H1 (cell line): ENCODE measurements at regions not wholly inside any gene's neighbourhood (a gene's known extent, or its start where the extent isn't known, plus 50 kb on each side); places are given as distances from the start of the nearest gene placed in this dataset.
"Not testable (repeated sequence)": the region's sequence is repeated elsewhere in the genome, so short reads cannot be mapped to it uniquely, and the experiment has no call there.

Experiments used
- CTCF ChIA-PET: fragments of 300-600 bp; sonication (Branson Sonifier 250); formaldehyde crosslinking; loops from one replicate; lab custom pipeline; 2021; ENCODE audit not compliant: partially characterized antibody; lab: Charles Lee
- POLR2A ChIA-PET: fragments of 300-600 bp; sonication (Branson Sonifier 250); formaldehyde crosslinking; loops from one replicate; lab custom pipeline; 2021; ENCODE audit warnings: inconsistent platforms; ENCODE audit not compliant: partially characterized antibody; lab: Charles Lee
- DNase-seq, 2 experiments: peaks; one replicate each; pipeline versions ENCODE4 v3.0.0 to v3.0.0-alpha.2; 2010 to 2022; ENCODE audit warnings: low spot score in 2 of 2, low read depth in 1 of 2, mixed read lengths in 1 of 2
- FAIRE-seq: peaks from 2 replicates; lab custom pipeline; 2011; peaks lifted over from hg19 to GRCh38; lab: Jason Lieb, UNC
- H2AFZ ChIP-seq: 2 replicates; pipeline ENCODE4 v1.8.1; 2012; ENCODE audit warnings: low read length, inconsistent platforms
- H2AK5ac ChIP-seq: 2 replicates; pipeline ENCODE4 v1.6.1; 2013; ENCODE audit warnings: low read depth, low read length
- H2BK120ac ChIP-seq: replicated peaks from 2 replicates; pipeline ENCODE3; 2013; ENCODE audit warnings: low read depth, low read length, inconsistent platforms
- H2BK12ac ChIP-seq: 2 replicates; pipeline ENCODE4 v1.6.1; 2013; ENCODE audit warnings: low read depth, low read length
- H2BK15ac ChIP-seq: 2 replicates; pipeline ENCODE4 v1.6.1; 2013; ENCODE audit warnings: low read length
- H2BK20ac ChIP-seq: 2 replicates; pipeline ENCODE4 v1.6.1; 2013; ENCODE audit warnings: low read length
- H2BK5ac ChIP-seq: 2 replicates; pipeline ENCODE4 v1.6.1; 2013; ENCODE audit warnings: low read depth, low read length
- H3K14ac ChIP-seq: 2 replicates; pipeline ENCODE4 v1.6.1; 2013; ENCODE audit warnings: inconsistent platforms; ENCODE audit not compliant: insufficient read length
- H3K18ac ChIP-seq: 2 replicates; pipeline ENCODE4 v1.6.1; 2013; ENCODE audit warnings: low read length; ENCODE audit errors: extremely low read depth
- H3K23ac ChIP-seq: 2 replicates; pipeline ENCODE4 v1.6.1; 2013; ENCODE audit warnings: inconsistent platforms; ENCODE audit not compliant: insufficient read length
- H3K23me2 ChIP-seq: 2 replicates; pipeline ENCODE4 v1.6.1; 2013; ENCODE audit warnings: low read depth, low read length
- H3K27ac ChIP-seq: 2 replicates; pipeline ENCODE4 v1.6.1; 2011; ENCODE audit warnings: low read depth, low read length, inconsistent platforms
- H3K27me3 ChIP-seq, 4 experiments: replicated peaks in 1 of 4; 1 replicate in 1 of 4; 2 replicates in 3 of 4; pipeline versions ENCODE4 v1.6.1 to v1.8.1; 2011 to 2013; ENCODE audit warnings: low read length in 3 of 4, mild to moderate bottlenecking in 3 of 4, inconsistent platforms in 2 of 4, mixed read lengths in 2 of 4, moderate library complexity in 1 of 4; ENCODE audit not compliant: control insufficient read depth in 3 of 4, insufficient read depth in 3 of 4; ENCODE audit errors: extremely low read depth in 1 of 4
- H3K36me3 ChIP-seq, 4 experiments: 2 replicates each; pipeline versions ENCODE4 v1.6.1 to v1.8.1; 2011 to 2013; ENCODE audit warnings: mild to moderate bottlenecking in 4 of 4, low read length in 3 of 4, moderate library complexity in 2 of 4, control low read depth in 1 of 4, inconsistent platforms in 1 of 4; ENCODE audit not compliant: insufficient read depth in 4 of 4, control insufficient read depth in 2 of 4
- H3K4ac ChIP-seq: replicated peaks from 2 replicates; pipeline ENCODE3; 2013; ENCODE audit warnings: low read length, low read depth, mixed read lengths, inconsistent platforms; ENCODE audit not compliant: insufficient read length
- H3K4me1 ChIP-seq, 4 experiments: replicated peaks in 1 of 4; 1 replicate in 1 of 4; 2 replicates in 3 of 4; pipeline versions ENCODE4 v1.6.1 to v1.8.1; 2011 to 2013; ENCODE audit warnings: low read length in 3 of 4, inconsistent platforms in 2 of 4, mixed read lengths in 1 of 4; ENCODE audit not compliant: insufficient read depth in 4 of 4, control insufficient read depth in 3 of 4
- H3K4me2 ChIP-seq, 2 experiments: 2 replicates each; pipeline versions ENCODE4 v1.6.1 to v1.8.1; 2011 to 2013; ENCODE audit warnings: low read depth in 2 of 2, low read length in 2 of 2, control low read depth in 1 of 2, inconsistent platforms in 1 of 2, mild to moderate bottlenecking in 1 of 2; ENCODE audit not compliant: insufficient read depth in 1 of 2
- H3K4me3 ChIP-seq, 4 experiments: fragments of 200-600, 300-600 bp in 1 of 4; sonication (generic), shearing (Covaris generic), sonication (Bioruptor Twin) in 1 of 4; 2 replicates each; pipeline versions ENCODE4 v1.5.1 to v1.8.1; 2011 to 2016; ENCODE audit warnings: low read length in 4 of 4, low read depth in 3 of 4, control low read depth in 2 of 4, inconsistent platforms in 2 of 4, mild to moderate bottlenecking in 2 of 4, mixed read lengths in 1 of 4, moderate library complexity in 1 of 4; ENCODE audit not compliant: insufficient read depth in 2 of 4; ENCODE audit errors: extremely low read depth in 1 of 4
- H3K56ac ChIP-seq: replicated peaks from 2 replicates; pipeline ENCODE3; 2013; ENCODE audit warnings: low read depth, mild to moderate bottlenecking, mixed read lengths, low read length, inconsistent platforms; ENCODE audit not compliant: insufficient read length
- H3K79me1 ChIP-seq: 2 replicates; pipeline ENCODE4 v1.6.1; 2013; ENCODE audit warnings: low read depth, low read length, control low read depth
- H3K79me2 ChIP-seq, 2 experiments: 2 replicates each; pipeline versions ENCODE4 v1.6.1 to v1.8.1; 2012 to 2013; ENCODE audit warnings: low read length in 2 of 2, mild to moderate bottlenecking in 2 of 2, inconsistent platforms in 1 of 2; ENCODE audit not compliant: insufficient read depth in 2 of 2, control insufficient read depth in 1 of 2
- H3K9ac ChIP-seq, 4 experiments: replicated peaks in 1 of 4; 1 replicate in 1 of 4; 2 replicates in 3 of 4; pipeline versions ENCODE4 v1.6.1 to v1.8.1; 2011 to 2013; ENCODE audit warnings: low read depth in 3 of 4, low read length in 3 of 4, control low read depth in 2 of 4, mild to moderate bottlenecking in 2 of 4, moderate library complexity in 2 of 4, inconsistent platforms in 1 of 4; ENCODE audit errors: extremely low read depth in 1 of 4
- H3K9me3 ChIP-seq, 2 experiments: 2 replicates each; pipeline versions ENCODE4 v1.6.1 to v1.8.1; 2012 to 2013; ENCODE audit warnings: mild to moderate bottlenecking in 2 of 2, moderate library complexity in 2 of 2, control low read depth in 1 of 2, inconsistent platforms in 1 of 2, low read depth in 1 of 2, low read length in 1 of 2, mixed read lengths in 1 of 2; ENCODE audit not compliant: insufficient read depth in 2 of 2
- H4K20me1 ChIP-seq, 2 experiments: replicated peaks in 1 of 2; 2 replicates each; pipeline versions ENCODE3 to v1.8.1; 2011 to 2013; ENCODE audit warnings: inconsistent platforms in 2 of 2, low read length in 2 of 2, mild to moderate bottlenecking in 1 of 2; ENCODE audit not compliant: insufficient read depth in 2 of 2, control insufficient read depth in 1 of 2
- H4K5ac ChIP-seq: 2 replicates; pipeline ENCODE4 v1.6.1; 2013; ENCODE audit warnings: low read length, low read depth, mixed read lengths, inconsistent platforms; ENCODE audit not compliant: insufficient read length
- H4K8ac ChIP-seq: 2 replicates; pipeline ENCODE4 v1.8.0; 2013; ENCODE audit warnings: mild to moderate bottlenecking, moderate library complexity, low read length, inconsistent platforms; ENCODE audit not compliant: insufficient read depth; ENCODE audit errors: extremely low read depth
- H4K91ac ChIP-seq: replicated peaks from 2 replicates; pipeline ENCODE3; 2013; ENCODE audit warnings: low read length, mixed read lengths, inconsistent platforms; ENCODE audit not compliant: insufficient read length
- WGBS, 2 experiments: shearing (Covaris generic) in 1 of 2; methylation state at CpG; one replicate each; pipeline versions ENCODE4 v1.1.6 to v1.1.7; 2013 to 2015; ENCODE audit warnings: low lambda C conversion rate in 2 of 2, mixed read lengths in 2 of 2, inconsistent platforms in 1 of 2, low coverage in 1 of 2, missing lambda C conversion rate in 1 of 2; ENCODE audit not compliant: insufficient replicate concordance in 2 of 2, insufficient coverage in 1 of 2, insufficient read length in 1 of 2; ENCODE audit errors: extremely low coverage in 1 of 2, missing lambda C conversion rate in 1 of 2; 5-methylcytosine and 5-hydroxymethylcytosine counted together

GRCh38 chrX:30994018-30994417 is 77.8 kb downstream of the FTHL17 start:
- H2BK12ac ChIP-seq, H3K9me3 ChIP-seq, H2BK5ac ChIP-seq, H3K4me3 ChIP-seq, H4K8ac ChIP-seq, H4K20me1 ChIP-seq, H3K4ac ChIP-seq, H2AFZ ChIP-seq, FAIRE-seq, DNase-seq, H4K91ac ChIP-seq, H2BK15ac ChIP-seq, H3K36me3 ChIP-seq, H3K23ac ChIP-seq, H2BK120ac ChIP-seq, H3K27me3 ChIP-seq, H2AK5ac ChIP-seq, H3K4me2 ChIP-seq, H3K79me2 ChIP-seq, H2BK20ac ChIP-seq, H4K5ac ChIP-seq, POLR2A ChIA-PET, H3K23me2 ChIP-seq, H3K4me1 ChIP-seq, H3K27ac ChIP-seq, H3K18ac ChIP-seq, H3K79me1 ChIP-seq, H3K9ac ChIP-seq, H3K56ac ChIP-seq, CTCF ChIA-PET, H3K14ac ChIP-seq: not testable (repeated sequence)
- 67% methylated on average over 1 of the region's 1 CpG; no CpG with 5 or more reads in 1 of the 2 experiments for WGBS, 2 experiments
